Hepatocyte (in vitro differentiated cells): ENCODE measurements at regions not wholly inside any gene's neighbourhood (a gene's known extent, or its start where the extent isn't known, plus 50 kb on each side); places are given as distances from the start of the nearest gene placed in this dataset.

ENCODE experiments used
- DNase-seq: peaks from one replicate; pipeline ENCODE4 v3.0.0-alpha.2; 2016; ENCODE audit warnings: low spot score
- H2AFZ ChIP-seq: fragments of 200-600 bp; sonication (generic); 2 replicates; pipeline ENCODE4 v1.6.0; 2016; ENCODE audit warnings: antibody characterized with exemption, mild to moderate bottlenecking
- H3K27ac ChIP-seq: fragments of 200-600 bp; sonication (generic); 2 replicates; pipeline ENCODE4 v1.5.1; 2016; ENCODE audit warnings: mild to moderate bottlenecking
- H3K27me3 ChIP-seq: fragments of 200-600 bp; sonication (generic); 2 replicates; pipeline ENCODE4 v1.6.1; 2016
- H3K36me3 ChIP-seq: fragments of 200-600 bp; sonication (generic); replicated peaks from 2 replicates; pipeline ENCODE4 v1.5.1; 2016; ENCODE audit warnings: low read depth; ENCODE audit not compliant: insufficient read depth
- H3K4me1 ChIP-seq: fragments of 200-600 bp; sonication (generic); 2 replicates; pipeline ENCODE4 v1.5.1; 2016; ENCODE audit warnings: mild to moderate bottlenecking, moderate library complexity; ENCODE audit not compliant: insufficient read depth
- H3K4me2 ChIP-seq: fragments of 200-600 bp; sonication (generic); 2 replicates; pipeline ENCODE4 v1.6.0; 2016
- H3K4me3 ChIP-seq: fragments of 200-600 bp; sonication (generic); 2 replicates; pipeline ENCODE4 v1.5.1; 2016; ENCODE audit warnings: mild to moderate bottlenecking
- H3K79me2 ChIP-seq: fragments of 200-600 bp; sonication (generic); 2 replicates; pipeline ENCODE4 v1.6.0; 2017; ENCODE audit warnings: mild to moderate bottlenecking
- H3K9me2 ChIP-seq: fragments of 200-600 bp; sonication (generic); replicated peaks from 2 replicates; pipeline ENCODE4 v1.6.0; 2017; ENCODE audit warnings: mild to moderate bottlenecking; ENCODE audit not compliant: insufficient read depth
- H3K9me3 ChIP-seq: fragments of 200-600 bp; sonication (generic); 2 replicates; pipeline ENCODE4 v1.5.1; 2016; ENCODE audit warnings: low read depth, mild to moderate bottlenecking
- H4K20me1 ChIP-seq: fragments of 200-600 bp; sonication (generic); 2 replicates; pipeline ENCODE4 v1.6.0; 2016; ENCODE audit warnings: mild to moderate bottlenecking; ENCODE audit not compliant: insufficient read depth, poor library complexity, severe bottlenecking
- EZH2 ChIP-seq: fragments of 200-600 bp; sonication (generic); IDR thresholded peaks from 2 replicates; pipeline ENCODE4 v1.6.1; 2016; ENCODE audit warnings: antibody characterized with exemption, mild to moderate bottlenecking, borderline replicate concordance
- EZH2phosphoT487 ChIP-seq: fragments of 200-600 bp; sonication (generic); IDR thresholded peaks from one replicate; pipeline ENCODE4 v1.6.1; 2018; ENCODE audit warnings: antibody characterized with exemption, mild to moderate bottlenecking, low read depth, moderate library complexity; ENCODE audit not compliant: unreplicated experiment, severe bottlenecking
- WGBS: methylation state at CpG from one replicate; pipeline ENCODE4 v1.1.6; 2016; ENCODE audit warnings: low lambda C conversion rate; ENCODE audit errors: missing lambda C conversion rate; 5-methylcytosine and 5-hydroxymethylcytosine counted together
- TF ChIP-seq, protein P1 (sequence below): fragments of 200-600 bp; sonication (generic); IDR thresholded peaks from 2 replicates; pipeline ENCODE4 v1.5.1; 2016; ENCODE audit warnings: antibody characterized with exemption, mild to moderate bottlenecking; ENCODE audit not compliant: poor library complexity

DNA sequence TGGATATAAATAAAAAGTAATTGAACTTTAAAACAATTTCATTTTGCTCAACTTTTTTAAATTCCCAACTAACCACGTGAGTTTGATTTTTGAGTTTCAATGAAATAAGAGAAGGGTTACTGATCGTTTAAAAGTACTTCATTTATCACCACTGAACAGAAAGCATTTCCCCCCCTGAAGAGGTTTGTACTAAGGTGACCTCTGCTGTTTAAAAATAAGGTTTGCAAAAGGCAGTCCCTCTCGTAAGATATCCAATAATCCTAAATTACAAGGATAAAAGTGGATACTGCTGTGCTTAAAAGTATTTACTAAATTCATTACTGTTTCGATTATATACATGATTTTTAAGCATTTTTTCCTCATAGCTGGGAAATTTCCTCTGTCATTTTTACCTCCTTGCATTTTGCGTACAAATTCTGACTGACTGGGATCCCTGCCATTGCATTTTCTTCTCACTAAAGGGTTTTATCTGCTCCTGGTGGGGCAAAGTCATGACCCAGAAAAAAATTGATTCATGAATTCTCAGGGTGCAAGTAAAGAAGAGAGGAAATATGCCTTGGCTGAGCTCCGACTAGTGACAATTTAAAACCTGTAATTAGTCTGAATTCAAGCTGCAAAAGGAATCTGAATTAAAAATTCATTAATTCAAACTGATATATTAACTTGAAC, 463.8 kb downstream of the PRKD1 start:
- 46% methylated on average over 6 of the region's 6 CpGs for WGBS
- H3K4me1 ChIP-seq, result no peaks in the 10 kb centered on the region
- H3K4me2 ChIP-seq, result no peak overlapping the region
- no peaks in the 10 kb centered on the region for H4K20me1 ChIP-seq
- TF ChIP-seq, protein P1, sequence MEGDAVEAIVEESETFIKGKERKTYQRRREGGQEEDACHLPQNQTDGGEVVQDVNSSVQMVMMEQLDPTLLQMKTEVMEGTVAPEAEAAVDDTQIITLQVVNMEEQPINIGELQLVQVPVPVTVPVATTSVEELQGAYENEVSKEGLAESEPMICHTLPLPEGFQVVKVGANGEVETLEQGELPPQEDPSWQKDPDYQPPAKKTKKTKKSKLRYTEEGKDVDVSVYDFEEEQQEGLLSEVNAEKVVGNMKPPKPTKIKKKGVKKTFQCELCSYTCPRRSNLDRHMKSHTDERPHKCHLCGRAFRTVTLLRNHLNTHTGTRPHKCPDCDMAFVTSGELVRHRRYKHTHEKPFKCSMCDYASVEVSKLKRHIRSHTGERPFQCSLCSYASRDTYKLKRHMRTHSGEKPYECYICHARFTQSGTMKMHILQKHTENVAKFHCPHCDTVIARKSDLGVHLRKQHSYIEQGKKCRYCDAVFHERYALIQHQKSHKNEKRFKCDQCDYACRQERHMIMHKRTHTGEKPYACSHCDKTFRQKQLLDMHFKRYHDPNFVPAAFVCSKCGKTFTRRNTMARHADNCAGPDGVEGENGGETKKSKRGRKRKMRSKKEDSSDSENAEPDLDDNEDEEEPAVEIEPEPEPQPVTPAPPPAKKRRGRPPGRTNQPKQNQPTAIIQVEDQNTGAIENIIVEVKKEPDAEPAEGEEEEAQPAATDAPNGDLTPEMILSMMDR, result no peak
- no peak for TF ChIP-seq EZH2
- no peak for TF ChIP-seq EZH2phosphoT487
- no peak overlapping the region for H3K27ac ChIP-seq
- no peak overlapping the region for H3K4me3 ChIP-seq
- H3K9me3 ChIP-seq, result no peaks in the 10 kb centered on the region
- no peak overlapping the region for H2AFZ ChIP-seq
- H3K79me2 ChIP-seq, result no peaks in the 10 kb centered on the region
- H3K9me2 ChIP-seq, result no peaks in the 10 kb centered on the region
- H3K27me3 ChIP-seq, result peaks cover 4% of the 10 kb centered on the region
- no peak for DNase-seq
- H3K36me3 ChIP-seq, result no peaks in the 10 kb centered on the region

DNA sequence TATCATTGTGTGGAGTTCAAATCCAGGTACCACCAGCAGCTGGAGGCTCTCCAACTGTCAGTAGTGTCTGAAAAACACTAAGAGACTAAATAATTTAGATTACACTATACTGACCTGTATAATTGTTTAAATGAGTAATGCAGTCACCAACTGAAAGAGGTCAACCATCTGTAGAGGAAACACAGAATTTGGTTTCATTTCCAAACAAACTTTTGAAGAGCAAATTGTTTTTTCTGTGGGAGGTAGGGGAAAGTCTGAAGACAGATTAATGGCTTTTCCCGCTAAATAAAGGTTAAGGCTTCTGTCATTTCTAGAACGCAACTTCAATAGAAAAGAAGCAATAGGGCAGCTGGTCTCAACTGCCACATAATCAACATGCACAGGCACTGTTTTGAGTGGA, 462.6 kb downstream of the PRKD1 start:
- Histone ChIP-seq H3K9me3 (no peaks in the 10 kb centered on the region), H4K20me1 (no peaks in the 10 kb centered on the region), H3K4me1 (no peaks in the 10 kb centered on the region), H3K4me2 (no peak overlapping the region), H3K79me2 (no peaks in the 10 kb centered on the region), H3K27me3 (peaks cover 4% of the 10 kb centered on the region), H3K36me3 (no peaks in the 10 kb centered on the region), H3K4me3 (no peak overlapping the region), H2AFZ (no peak overlapping the region), H3K9me2 (no peaks in the 10 kb centered on the region), H3K27ac (no peak overlapping the region)
- no peak for DNase-seq
- TF ChIP-seq, protein P1, result no peak
- TF ChIP-seq EZH2phosphoT487 (no peak), EZH2 (no peak)
- 73% methylated on average over 2 of the region's 2 CpGs for WGBS

DNA sequence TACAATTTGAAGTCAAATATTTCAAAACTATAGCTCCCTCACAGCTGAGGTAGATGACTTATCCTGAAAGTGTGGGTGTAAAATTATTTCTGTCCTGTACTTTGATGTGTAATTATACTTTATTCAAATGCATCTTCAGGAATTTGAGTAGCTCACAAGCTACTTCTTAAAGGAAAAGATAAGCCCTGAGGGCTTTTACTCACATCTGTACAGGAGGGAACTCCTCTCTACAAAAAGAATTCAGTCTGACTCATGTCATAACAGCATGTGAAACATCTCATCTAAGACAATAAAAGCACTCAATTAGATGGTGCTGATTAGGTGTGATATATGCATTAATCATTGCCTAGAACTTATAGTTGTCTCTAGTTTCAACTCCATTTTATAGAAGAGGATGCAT, 452.0 kb downstream of the PRKD1 start:
- Histone ChIP-seq H3K36me3 (no peaks in the 10 kb centered on the region), H4K20me1 (no peaks in the 10 kb centered on the region), H3K4me3 (no peak overlapping the region), H3K27ac (no peak overlapping the region), H3K9me3 (no peaks in the 10 kb centered on the region), H3K4me2 (no peak overlapping the region), H3K27me3 (no peaks in the 10 kb centered on the region), H3K9me2 (no peaks in the 10 kb centered on the region), H3K4me1 (no peaks in the 10 kb centered on the region), H2AFZ (no peak overlapping the region), H3K79me2 (no peaks in the 10 kb centered on the region)
- DNase-seq, result no peak
- TF ChIP-seq EZH2phosphoT487 (no peak), EZH2 (no peak)
- TF ChIP-seq, protein P1, result no peak

DNA sequence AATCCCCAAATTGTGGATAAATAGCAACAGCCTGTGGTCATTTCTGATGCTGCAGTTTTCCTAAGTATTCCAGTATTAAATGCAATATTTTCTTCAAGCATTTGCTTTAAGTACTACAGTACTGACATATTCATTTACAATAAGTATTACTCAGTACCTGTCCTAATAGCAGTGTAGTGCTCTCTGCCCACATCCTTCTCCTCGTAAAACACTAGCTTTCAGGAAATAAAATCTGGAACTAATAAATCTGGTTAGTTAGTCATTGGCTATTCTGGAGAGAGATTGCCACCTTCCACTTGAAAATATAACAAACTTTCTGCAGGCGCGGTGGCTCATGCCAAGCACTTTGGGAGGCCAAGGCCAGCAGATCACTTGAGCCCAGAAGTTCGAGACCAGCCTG, 441.5 kb downstream of the PRKD1 start:
- H3K79me2 ChIP-seq, result no peaks in the 10 kb centered on the region
- H3K9me3 ChIP-seq, result no peaks in the 10 kb centered on the region
- no peak overlapping the region for H2AFZ ChIP-seq
- no peak overlapping the region for H3K27ac ChIP-seq
- no peak for DNase-seq
- H3K36me3 ChIP-seq, result no peaks in the 10 kb centered on the region
- 84% methylated on average over 4 of the region's 4 CpGs for WGBS
- no peak overlapping the region for H3K4me3 ChIP-seq
- no peaks in the 10 kb centered on the region for H3K4me1 ChIP-seq
- TF ChIP-seq EZH2phosphoT487, result no peak
- no peaks in the 10 kb centered on the region for H3K9me2 ChIP-seq
- H4K20me1 ChIP-seq, result no peaks in the 10 kb centered on the region
- H3K4me2 ChIP-seq, result no peak overlapping the region
- H3K27me3 ChIP-seq, result no peaks in the 10 kb centered on the region
